ENCODE measurements at regions not wholly inside any gene's neighbourhood (a gene's known extent, or its start where the extent isn't known, plus 50 kb on each side); places are given as distances from the start of the nearest gene placed in this dataset.

GRCh38 chr7:89655946-89656345 is 498.3 kb upstream of the STEAP1 start:
- ATAC-seq (ENCODE audit: low read depth): no peak
- dilution Hi-C loops (cut with HindIII; ENCODE audit: low sequenced_read_pairs, unreplicated experiment): no loop called here
- CTCF ChIA-PET: no interaction called here

More at GRCh38 chr7:89655946-89656345, 498.3 kb upstream of the STEAP1 start:
- Histone ChIP-seq H3K23ac (ENCODE audit: low read depth, low read length) (no peak overlapping the region), H3K27ac (ENCODE audit: insufficient read depth, low read length) (no peak overlapping the region), H2BK20ac (ENCODE audit: low read depth, low read length) (no peak overlapping the region), H2BK5ac (ENCODE audit: low read depth, low read length, poor library complexity, severe bottlenecking) (no peak overlapping the region), H3K4me3 (ENCODE audit: insufficient read depth, low read depth, low read length) (no peak overlapping the region), H4K8ac (ENCODE audit: low read depth in 2 of 2, low read length in 2 of 2) (no peak overlapping the region), H2AFZ (replicated peaks; ENCODE audit: low read length, poor library complexity) (no peak overlapping the region), H4K20me1 (ENCODE audit: insufficient read depth, low read length) (no peaks in the 10 kb centered on the region), H3K36me3 (ENCODE audit: control insufficient read depth, insufficient read depth, low read length) (no peaks in the 10 kb centered on the region), H3K27me3 (ENCODE audit: control insufficient read depth, insufficient read depth, low read length) (no peaks in the 10 kb centered on the region), H3K4me1 (ENCODE audit: control insufficient read depth, insufficient read depth, low read length) (no peaks in the 10 kb centered on the region), H2AK5ac (ENCODE audit: low read depth, low read length) (no peak overlapping the region), H3K79me1 (ENCODE audit: low read depth in 1 of 2, low read length in 2 of 2) (no peaks in the 10 kb centered on the region), H3K4me2 (ENCODE audit: low read depth, low read length) (no peak overlapping the region), H3K56ac (ENCODE audit: extremely low read depth, insufficient read depth, low read length) (no peak overlapping the region), H3K4ac (ENCODE audit: low read depth, low read length) (no peak overlapping the region), H4K5ac (ENCODE audit: low read depth, low read length) (no peak overlapping the region), H3K9me3 (ENCODE audit: control insufficient read depth, insufficient read depth, low read length) (peaks cover 2% of the 10 kb centered on the region; the same call in 1 of the 2 replicates), H2BK15ac (ENCODE audit: low read depth, low read length) (no peak overlapping the region), H3K9ac (ENCODE audit: low read depth, low read length) (no peak overlapping the region), H3K9me1 (ENCODE audit: insufficient read depth, low read length) (no peaks in the 10 kb centered on the region), H3K18ac (ENCODE audit: low read depth, low read length) (no peak overlapping the region), H4K91ac (ENCODE audit: insufficient read depth, low read depth, low read length) (no peak overlapping the region), H2AK9ac (replicated peaks; ENCODE audit: low read depth, low read length, poor library complexity) (no peak overlapping the region), H3K14ac (replicated peaks; ENCODE audit: low read depth, low read length) (no peak overlapping the region), H2BK120ac (ENCODE audit: low read depth, low read length) (no peak overlapping the region)
- no TSS peak for BruUV-seq (replicated peaks)
- TF ChIP-seq RCOR1 (IDR thresholded peaks at IDR 0.05; ENCODE audit: insufficient replicate concordance, low read length) (no peak), USF2 (IDR thresholded peaks at IDR 0.05; ENCODE audit: low read depth, low read length) (no peak), ELK1 (IDR thresholded peaks at IDR 0.05; ENCODE audit: borderline replicate concordance, low read depth, low read length) (no peak), RAD21 (IDR thresholded peaks at IDR 0.05; ENCODE audit: low read length) (no peak), MXI1 (IDR thresholded peaks at IDR 0.05; ENCODE audit: borderline replicate concordance, low read depth, low read length) (no peak), CEBPB (IDR thresholded peaks at IDR 0.05; ENCODE audit: low read depth, low read length) (no peak), RFX5 (IDR thresholded peaks at IDR 0.05; ENCODE audit: low read depth, low read length) (no peak), BHLHE40 (IDR thresholded peaks at IDR 0.05; ENCODE audit: low read depth, low read length) (no peak), SMC3 (IDR thresholded peaks at IDR 0.05; ENCODE audit: low read depth, low read length) (no peak), FOS (IDR thresholded peaks at IDR 0.05; ENCODE audit: low read depth, low read length) (no peak), CHD1 (IDR thresholded peaks at IDR 0.05; ENCODE audit: low read depth, low read length) (no peak)
- TF ChIP-seq, protein P1, sequence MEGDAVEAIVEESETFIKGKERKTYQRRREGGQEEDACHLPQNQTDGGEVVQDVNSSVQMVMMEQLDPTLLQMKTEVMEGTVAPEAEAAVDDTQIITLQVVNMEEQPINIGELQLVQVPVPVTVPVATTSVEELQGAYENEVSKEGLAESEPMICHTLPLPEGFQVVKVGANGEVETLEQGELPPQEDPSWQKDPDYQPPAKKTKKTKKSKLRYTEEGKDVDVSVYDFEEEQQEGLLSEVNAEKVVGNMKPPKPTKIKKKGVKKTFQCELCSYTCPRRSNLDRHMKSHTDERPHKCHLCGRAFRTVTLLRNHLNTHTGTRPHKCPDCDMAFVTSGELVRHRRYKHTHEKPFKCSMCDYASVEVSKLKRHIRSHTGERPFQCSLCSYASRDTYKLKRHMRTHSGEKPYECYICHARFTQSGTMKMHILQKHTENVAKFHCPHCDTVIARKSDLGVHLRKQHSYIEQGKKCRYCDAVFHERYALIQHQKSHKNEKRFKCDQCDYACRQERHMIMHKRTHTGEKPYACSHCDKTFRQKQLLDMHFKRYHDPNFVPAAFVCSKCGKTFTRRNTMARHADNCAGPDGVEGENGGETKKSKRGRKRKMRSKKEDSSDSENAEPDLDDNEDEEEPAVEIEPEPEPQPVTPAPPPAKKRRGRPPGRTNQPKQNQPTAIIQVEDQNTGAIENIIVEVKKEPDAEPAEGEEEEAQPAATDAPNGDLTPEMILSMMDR (conservative IDR thresholded peaks at IDR 0.05; ENCODE audit: low read depth, low read length): no peak
- intact Hi-C loops (cut with micrococcal nuclease): no loop called here
- POLR2A ChIA-PET (ENCODE audit: unreplicated experiment): no interaction called here
- DNase-seq: no peak
- WGBS, 2 experiments (ENCODE audit: extremely low coverage in 2 of 2, insufficient read length in 1 of 2): no CpG with 5 or more reads among the region's 1 CpG
- in situ Hi-C loops (cut with MboI; ENCODE audit: low sequenced_read_pairs): no loop called here

Data from IMR-90 (cell line).